ENCODE measurements at regions not wholly inside any gene's neighbourhood (a gene's known extent, or its start where the extent isn't known, plus 50 kb on each side); places are given as distances from the start of the nearest gene placed in this dataset.

GRCh38 chr15:87213626-87214025 lies 1042.9 kb downstream of the NTRK3 start:
- TF ChIP-seq CTCF (IDR thresholded peaks at IDR 0.05) (no peak), POLR2AphosphoS5 (IDR thresholded peaks at IDR 0.05) (no peak), POLR2A (IDR thresholded peaks at IDR 0.05) (no peak)
- no peak for DNase-seq (ENCODE audit: low spot score in 2 of 2)
- no peak overlapping the region for H3K4me3 ChIP-seq
- no peaks in the 10 kb centered on the region for H3K27me3 ChIP-seq
- no peak overlapping the region for H3K27ac ChIP-seq
- H3K9me3 ChIP-seq, result no peaks in the 10 kb centered on the region
- H3K4me1 ChIP-seq, result no peaks in the 10 kb centered on the region
- no peaks in the 10 kb centered on the region for H3K36me3 ChIP-seq
- intact Hi-C loops (cut with DNase I; ENCODE audit: low total_unique reads), result no loop called here

DNA sequence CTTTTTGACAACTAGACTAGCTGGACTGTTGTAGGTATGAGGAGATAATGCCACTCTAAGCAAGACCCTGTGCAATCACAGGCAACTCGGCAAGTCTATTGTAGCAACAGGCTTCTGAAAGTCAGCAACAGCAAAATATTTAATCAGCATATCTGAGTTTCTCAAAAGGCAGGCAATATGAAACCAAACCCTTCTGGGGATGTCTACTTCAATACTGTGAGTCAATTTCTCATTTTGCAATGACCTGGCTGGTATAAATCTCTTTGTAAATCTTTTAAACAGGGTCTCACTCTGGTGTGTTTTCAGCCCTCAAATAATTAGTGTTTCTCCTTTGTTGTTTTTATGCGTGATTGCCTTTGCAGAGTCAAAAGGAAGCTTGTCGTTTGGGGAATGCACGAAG lies 1044.5 kb downstream of the NTRK3 start:
- no peak for TF ChIP-seq POLR2AphosphoS5 (IDR thresholded peaks at IDR 0.05)
- no peak for TF ChIP-seq POLR2A (IDR thresholded peaks at IDR 0.05)
- no peak for TF ChIP-seq CTCF (IDR thresholded peaks at IDR 0.05)
- H3K4me3 ChIP-seq, result no peak overlapping the region
- no peaks in the 10 kb centered on the region for H3K27me3 ChIP-seq
- no peaks in the 10 kb centered on the region for H3K9me3 ChIP-seq
- no peak overlapping the region for H3K27ac ChIP-seq
- no peaks in the 10 kb centered on the region for H3K36me3 ChIP-seq
- intact Hi-C loops (cut with DNase I; ENCODE audit: low total_unique reads), result no loop called here
- H3K4me1 ChIP-seq, result no peaks in the 10 kb centered on the region
- no peak for DNase-seq (ENCODE audit: low spot score in 2 of 2)

DNA sequence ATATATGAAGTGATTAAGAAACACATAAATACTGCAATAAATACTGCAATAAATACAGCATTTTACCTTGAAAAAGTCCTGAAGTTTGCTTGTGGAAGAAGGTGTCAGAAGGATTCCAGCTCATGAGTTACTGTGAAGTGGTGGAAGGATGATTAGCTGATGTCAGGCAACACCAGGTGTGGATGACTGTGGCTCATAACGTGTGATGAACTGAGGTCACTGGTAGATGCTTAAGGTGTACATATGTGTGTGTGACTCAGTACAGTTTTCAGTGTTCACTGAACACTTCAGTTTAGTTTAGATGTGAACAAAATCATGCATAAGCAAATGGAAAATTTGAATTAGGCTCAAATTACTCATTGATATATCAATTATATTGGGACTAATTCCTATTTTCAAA lies 1045.0 kb downstream of the NTRK3 start:
- H3K27me3 ChIP-seq, result no peaks in the 10 kb centered on the region
- H3K9me3 ChIP-seq, result no peaks in the 10 kb centered on the region
- H3K36me3 ChIP-seq, result no peaks in the 10 kb centered on the region
- H3K4me3 ChIP-seq, result no peak overlapping the region
- TF ChIP-seq POLR2A (IDR thresholded peaks at IDR 0.05) (no peak), CTCF (IDR thresholded peaks at IDR 0.05) (no peak), POLR2AphosphoS5 (IDR thresholded peaks at IDR 0.05) (no peak)
- intact Hi-C loops (cut with DNase I; ENCODE audit: low total_unique reads), result no loop called here
- DNase-seq (ENCODE audit: low spot score in 2 of 2), result no peak
- no peaks in the 10 kb centered on the region for H3K4me1 ChIP-seq
- no peak overlapping the region for H3K27ac ChIP-seq

- TF ChIP-seq POLR2A (IDR thresholded peaks at IDR 0.05) (no peak), CTCF (IDR thresholded peaks at IDR 0.05) (no peak), POLR2AphosphoS5 (IDR thresholded peaks at IDR 0.05) (no peak)
- intact Hi-C loops (cut with DNase I; ENCODE audit: low total_unique reads), result no loop called here
- Histone ChIP-seq H3K27ac (no peak overlapping the region), H3K27me3 (no peaks in the 10 kb centered on the region), H3K4me1 (no peaks in the 10 kb centered on the region), H3K4me3 (no peak overlapping the region), H3K9me3 (no peaks in the 10 kb centered on the region), H3K36me3 (no peaks in the 10 kb centered on the region)
- no peak for DNase-seq (ENCODE audit: low spot score in 2 of 2)
These were observed 1046.4 kb downstream of the NTRK3 start for GRCh38 chr15:87209891-87210689.

- TF ChIP-seq CTCF (IDR thresholded peaks at IDR 0.05), result no peak
- no peak for TF ChIP-seq POLR2AphosphoS5 (IDR thresholded peaks at IDR 0.05)
- no peak for TF ChIP-seq POLR2A (IDR thresholded peaks at IDR 0.05)
- Histone ChIP-seq H3K4me1 (no peaks in the 10 kb centered on the region), H3K27me3 (no peaks in the 10 kb centered on the region), H3K4me3 (no peak overlapping the region), H3K36me3 (no peaks in the 10 kb centered on the region), H3K27ac (no peak overlapping the region), H3K9me3 (no peaks in the 10 kb centered on the region)
- intact Hi-C loops (cut with DNase I; ENCODE audit: low total_unique reads), result no loop called here
- DNase-seq (ENCODE audit: low spot score in 2 of 2), result no peak
These were observed 1048.5 kb downstream of the NTRK3 start for GRCh38 chr15:87207990-87208580.

All from breast epithelium (tissue), 4 donors.